ENCODE measurements at regions not wholly inside any gene's neighbourhood (a gene's known extent, or its start where the extent isn't known, plus 50 kb on each side); places are given as distances from the start of the nearest gene placed in this dataset.

GRCh38 chr6:154561750-154562149 is 51.3 kb upstream of the CNKSR3 start:
- DNase-seq (ENCODE audit: low read depth, low spot score) = no peak

GRCh38 chr6:154565331-154565730 is 54.8 kb upstream of the CNKSR3 start:
- DNase-seq (ENCODE audit: low read depth, low spot score) = no peak

GRCh38 chr6:154566866-154567265 is 56.4 kb upstream of the CNKSR3 start:
- DNase-seq (ENCODE audit: low read depth, low spot score) = no peak

GRCh38 chr6:154567695-154568220 is 57.3 kb upstream of the CNKSR3 start:
- DNase-seq (ENCODE audit: low read depth, low spot score) = no peak

GRCh38 chr6:154569156-154569862 is 58.8 kb upstream of the CNKSR3 start:
- no peak for DNase-seq (ENCODE audit: low read depth, low spot score)

GRCh38 chr6:154570505-154570904 is 60.0 kb upstream of the CNKSR3 start:
- no peak for DNase-seq (ENCODE audit: low read depth, low spot score)

GRCh38 chr6:154572556-154572955 is 62.1 kb upstream of the CNKSR3 start:
- no peak for DNase-seq (ENCODE audit: low read depth, low spot score)

- no peak for DNase-seq (ENCODE audit: low read depth, low spot score)
These were observed 67.6 kb upstream of the CNKSR3 start for GRCh38 chr6:154578004-154578559.

GRCh38 chr6:154579046-154579445 is 68.6 kb upstream of the CNKSR3 start:
- no peak for DNase-seq (ENCODE audit: low read depth, low spot score)

GRCh38 chr6:154579485-154579884 is 69.0 kb upstream of the CNKSR3 start:
- DNase-seq (ENCODE audit: low read depth, low spot score) = no peak

GRCh38 chr6:154580397-154581135 is 70.1 kb upstream of the CNKSR3 start:
- DNase-seq (ENCODE audit: low read depth, low spot score) = no peak

GRCh38 chr6:154582696-154583095 is 72.2 kb upstream of the CNKSR3 start:
- DNase-seq (ENCODE audit: low read depth, low spot score) = no peak

GRCh38 chr6:154583546-154584188 is 73.2 kb upstream of the CNKSR3 start:
- DNase-seq (ENCODE audit: low read depth, low spot score) = no peak

- DNase-seq (ENCODE audit: low read depth, low spot score) = no peak
These were observed 80.3 kb upstream of the CNKSR3 start for GRCh38 chr6:154590756-154591155.

- no peak for DNase-seq (ENCODE audit: low read depth, low spot score)
These were observed 80.7 kb upstream of the CNKSR3 start for GRCh38 chr6:154591234-154591633.

GRCh38 chr6:154592199-154592860 is 81.8 kb upstream of the CNKSR3 start:
- DNase-seq (ENCODE audit: low read depth, low spot score) = no peak

GRCh38 chr6:154593122-154593521 is 82.6 kb upstream of the CNKSR3 start:
- no peak for DNase-seq (ENCODE audit: low read depth, low spot score)

GRCh38 chr6:154594496-154595198 is 84.2 kb upstream of the CNKSR3 start:
- no peak for DNase-seq (ENCODE audit: low read depth, low spot score)

GRCh38 chr6:154595538-154595937 is 85.1 kb upstream of the CNKSR3 start:
- DNase-seq (ENCODE audit: low read depth, low spot score) = no peak

GRCh38 chr6:154596009-154596408 is 85.5 kb upstream of the CNKSR3 start:
- DNase-seq (ENCODE audit: low read depth, low spot score) = no peak

GRCh38 chr6:154596701-154597100 is 86.2 kb upstream of the CNKSR3 start:
- no peak for DNase-seq (ENCODE audit: low read depth, low spot score)
